OCI-LY1 (cell line): ENCODE measurements at regions not wholly inside any gene's neighbourhood (a gene's known extent, or its start where the extent isn't known, plus 50 kb on each side); places are given as distances from the start of the nearest gene placed in this dataset.
"Not testable (repeated sequence)": the region's sequence is repeated elsewhere in the genome, so short reads cannot be mapped to it uniquely, and the experiment has no call there.

Experiments used
- EZH2 ChIP-seq: fragments of 200-600 bp; sonication (generic), shearing (Covaris generic); IDR thresholded peaks from 2 replicates; pipeline ENCODE4 v1.8.0; 2017; ENCODE audit warnings: borderline replicate concordance, mixed run types, mild to moderate bottlenecking, antibody characterized with exemption, low read length, moderate library complexity, mixed read lengths
- TF ChIP-seq, protein P1 (sequence below): fragments of 200-600 bp; sonication (generic), shearing (Covaris generic); IDR thresholded peaks from 2 replicates; pipeline ENCODE4 v1.5.1; 2017; ENCODE audit warnings: mild to moderate bottlenecking, antibody characterized with exemption, low read length, moderate library complexity, mixed read lengths

DNA sequence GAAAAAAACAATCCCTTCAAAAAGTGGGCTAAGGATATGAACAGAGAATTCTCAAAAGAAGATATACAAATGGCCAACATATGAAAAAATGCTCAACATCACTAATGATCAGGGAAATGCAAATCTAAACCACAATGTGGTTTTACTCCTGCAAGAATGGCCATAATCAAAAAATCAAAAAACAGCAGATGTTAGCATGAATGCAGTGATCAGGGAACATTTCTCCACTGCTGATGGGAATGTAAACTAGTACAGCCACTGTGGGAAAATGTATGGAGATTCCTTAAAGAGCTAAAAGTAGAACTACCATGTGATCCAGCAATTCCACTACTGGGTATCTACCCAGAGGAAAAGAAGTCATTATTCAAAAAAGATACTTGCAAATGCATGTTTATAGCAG lies 138.1 kb downstream of the BLID start:
- TF ChIP-seq, protein P1, sequence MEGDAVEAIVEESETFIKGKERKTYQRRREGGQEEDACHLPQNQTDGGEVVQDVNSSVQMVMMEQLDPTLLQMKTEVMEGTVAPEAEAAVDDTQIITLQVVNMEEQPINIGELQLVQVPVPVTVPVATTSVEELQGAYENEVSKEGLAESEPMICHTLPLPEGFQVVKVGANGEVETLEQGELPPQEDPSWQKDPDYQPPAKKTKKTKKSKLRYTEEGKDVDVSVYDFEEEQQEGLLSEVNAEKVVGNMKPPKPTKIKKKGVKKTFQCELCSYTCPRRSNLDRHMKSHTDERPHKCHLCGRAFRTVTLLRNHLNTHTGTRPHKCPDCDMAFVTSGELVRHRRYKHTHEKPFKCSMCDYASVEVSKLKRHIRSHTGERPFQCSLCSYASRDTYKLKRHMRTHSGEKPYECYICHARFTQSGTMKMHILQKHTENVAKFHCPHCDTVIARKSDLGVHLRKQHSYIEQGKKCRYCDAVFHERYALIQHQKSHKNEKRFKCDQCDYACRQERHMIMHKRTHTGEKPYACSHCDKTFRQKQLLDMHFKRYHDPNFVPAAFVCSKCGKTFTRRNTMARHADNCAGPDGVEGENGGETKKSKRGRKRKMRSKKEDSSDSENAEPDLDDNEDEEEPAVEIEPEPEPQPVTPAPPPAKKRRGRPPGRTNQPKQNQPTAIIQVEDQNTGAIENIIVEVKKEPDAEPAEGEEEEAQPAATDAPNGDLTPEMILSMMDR: not testable (repeated sequence)
- TF ChIP-seq EZH2: not testable (repeated sequence)
